LNCAP (cell line): ENCODE measurements at regions not wholly inside any gene's neighbourhood (a gene's known extent, or its start where the extent isn't known, plus 50 kb on each side); places are given as distances from the start of the nearest gene placed in this dataset.

Experiments
- TF ChIP-seq, protein P1 (sequence below): fragments of 450-650 bp; IDR thresholded peaks from 2 replicates; pipeline ENCODE4 v1.5.1; 2017; ENCODE audit warnings: mild to moderate bottlenecking

DNA sequence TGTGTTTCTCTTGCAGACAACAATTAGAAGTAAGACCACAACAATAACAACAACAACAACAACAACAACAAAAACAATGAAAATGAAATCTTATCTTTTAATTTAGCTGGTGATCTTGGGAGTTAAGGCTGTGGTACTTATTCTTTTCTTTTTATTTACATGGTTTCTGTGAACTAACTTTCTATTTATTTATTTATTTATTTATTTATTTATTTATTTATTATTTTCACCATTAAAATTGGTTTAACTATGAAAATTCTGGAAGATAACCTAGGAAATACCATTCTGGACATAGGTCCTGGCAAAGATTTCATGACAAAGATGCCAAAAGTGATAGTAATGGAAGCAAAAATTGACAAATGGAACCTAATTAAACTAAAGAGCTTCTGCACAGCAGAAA is 102.5 kb upstream of the PNPT1 start:
- TF ChIP-seq, protein P1, sequence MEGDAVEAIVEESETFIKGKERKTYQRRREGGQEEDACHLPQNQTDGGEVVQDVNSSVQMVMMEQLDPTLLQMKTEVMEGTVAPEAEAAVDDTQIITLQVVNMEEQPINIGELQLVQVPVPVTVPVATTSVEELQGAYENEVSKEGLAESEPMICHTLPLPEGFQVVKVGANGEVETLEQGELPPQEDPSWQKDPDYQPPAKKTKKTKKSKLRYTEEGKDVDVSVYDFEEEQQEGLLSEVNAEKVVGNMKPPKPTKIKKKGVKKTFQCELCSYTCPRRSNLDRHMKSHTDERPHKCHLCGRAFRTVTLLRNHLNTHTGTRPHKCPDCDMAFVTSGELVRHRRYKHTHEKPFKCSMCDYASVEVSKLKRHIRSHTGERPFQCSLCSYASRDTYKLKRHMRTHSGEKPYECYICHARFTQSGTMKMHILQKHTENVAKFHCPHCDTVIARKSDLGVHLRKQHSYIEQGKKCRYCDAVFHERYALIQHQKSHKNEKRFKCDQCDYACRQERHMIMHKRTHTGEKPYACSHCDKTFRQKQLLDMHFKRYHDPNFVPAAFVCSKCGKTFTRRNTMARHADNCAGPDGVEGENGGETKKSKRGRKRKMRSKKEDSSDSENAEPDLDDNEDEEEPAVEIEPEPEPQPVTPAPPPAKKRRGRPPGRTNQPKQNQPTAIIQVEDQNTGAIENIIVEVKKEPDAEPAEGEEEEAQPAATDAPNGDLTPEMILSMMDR: no peak

DNA sequence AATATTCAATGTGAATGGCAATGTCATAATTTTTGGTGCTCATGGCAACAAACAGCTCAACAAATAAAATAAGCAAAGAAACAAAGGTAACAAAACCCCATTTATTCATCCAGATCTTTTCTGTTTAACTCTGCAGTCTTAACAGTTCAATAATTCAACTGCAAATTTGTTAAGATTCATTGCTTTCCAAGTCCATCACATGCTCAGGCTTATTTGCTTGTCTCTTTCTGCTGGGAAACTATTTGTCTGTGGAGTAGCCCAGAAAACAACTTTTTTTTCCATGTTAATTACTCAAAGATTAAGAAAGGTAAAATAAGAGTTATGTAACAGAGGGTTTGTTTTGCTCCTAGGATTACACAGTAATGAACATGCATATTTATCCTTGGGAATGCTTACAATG is 92.6 kb upstream of the PNPT1 start:
- TF ChIP-seq, protein P1: no peak

DNA sequence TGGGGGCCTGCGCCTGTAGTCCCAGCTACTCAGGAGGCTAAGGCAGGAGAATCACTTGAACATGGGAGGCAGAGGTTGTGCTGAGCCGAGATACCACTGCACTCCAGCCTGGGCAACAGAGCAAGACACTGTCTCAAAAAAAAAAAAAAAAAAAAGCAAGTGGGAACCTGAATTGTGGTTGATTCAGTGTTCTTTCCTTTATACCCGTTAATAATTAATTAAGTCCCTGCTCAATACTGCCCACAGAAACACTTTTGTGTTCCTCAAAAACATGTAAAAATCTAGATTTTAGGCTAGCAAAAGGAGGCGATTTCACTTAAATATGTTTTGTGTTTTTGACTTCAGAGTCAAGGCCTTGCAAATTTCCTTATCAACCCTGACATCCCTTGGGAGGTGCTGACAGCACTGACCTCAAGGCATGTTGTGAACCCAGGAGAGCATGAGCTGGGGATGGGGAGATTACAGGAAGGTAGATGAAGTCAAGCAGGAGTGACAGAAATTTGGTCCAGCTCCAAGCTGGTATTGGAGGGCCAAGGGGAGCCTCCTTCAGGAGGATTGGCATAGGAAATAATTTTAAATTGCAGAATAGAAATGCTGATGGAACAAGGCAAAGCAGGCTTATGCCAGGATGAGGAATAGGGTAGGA is 89.0 kb upstream of the PNPT1 start:
- TF ChIP-seq, protein P1: no peak

DNA sequence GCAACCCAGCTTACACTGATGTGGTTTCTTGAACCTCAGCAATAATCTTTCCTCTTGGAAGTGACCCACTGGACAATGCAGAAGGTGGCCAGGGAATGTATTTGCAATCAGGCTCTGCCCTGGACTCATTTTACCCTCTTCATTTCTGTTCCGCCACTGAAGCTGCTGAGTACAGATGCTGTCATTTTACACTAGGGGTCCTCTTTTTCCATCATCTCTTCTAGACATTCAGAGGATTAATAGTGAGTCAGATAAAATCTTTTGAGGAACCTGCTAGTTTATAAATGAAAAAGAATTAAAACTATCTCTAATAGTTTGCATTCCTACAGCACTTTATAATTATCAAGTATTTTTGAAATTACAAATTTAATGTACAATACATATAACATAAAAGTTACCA is 87.9 kb upstream of the PNPT1 start:
- TF ChIP-seq, protein P1: no peak

DNA sequence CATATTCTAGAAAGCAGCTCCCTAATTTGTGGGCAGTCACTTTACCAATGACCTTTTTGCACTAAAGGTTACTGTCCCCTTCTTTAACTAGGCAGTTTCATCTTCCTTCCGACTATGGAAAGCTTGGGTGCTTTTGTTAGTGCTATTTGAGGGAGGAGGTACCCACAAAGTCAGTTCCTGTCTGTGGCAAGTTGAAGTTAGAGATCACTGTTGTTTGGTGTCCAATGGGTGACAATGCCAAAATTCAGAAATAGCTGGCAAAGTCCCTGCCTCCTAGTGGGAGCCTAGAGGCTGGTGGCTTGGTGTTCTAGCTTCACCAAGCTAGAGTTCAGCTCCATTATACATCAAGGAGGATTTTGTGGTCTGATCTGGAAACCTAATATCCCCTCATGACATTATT is 87.1 kb upstream of the PNPT1 start:
- TF ChIP-seq, protein P1: no peak

DNA sequence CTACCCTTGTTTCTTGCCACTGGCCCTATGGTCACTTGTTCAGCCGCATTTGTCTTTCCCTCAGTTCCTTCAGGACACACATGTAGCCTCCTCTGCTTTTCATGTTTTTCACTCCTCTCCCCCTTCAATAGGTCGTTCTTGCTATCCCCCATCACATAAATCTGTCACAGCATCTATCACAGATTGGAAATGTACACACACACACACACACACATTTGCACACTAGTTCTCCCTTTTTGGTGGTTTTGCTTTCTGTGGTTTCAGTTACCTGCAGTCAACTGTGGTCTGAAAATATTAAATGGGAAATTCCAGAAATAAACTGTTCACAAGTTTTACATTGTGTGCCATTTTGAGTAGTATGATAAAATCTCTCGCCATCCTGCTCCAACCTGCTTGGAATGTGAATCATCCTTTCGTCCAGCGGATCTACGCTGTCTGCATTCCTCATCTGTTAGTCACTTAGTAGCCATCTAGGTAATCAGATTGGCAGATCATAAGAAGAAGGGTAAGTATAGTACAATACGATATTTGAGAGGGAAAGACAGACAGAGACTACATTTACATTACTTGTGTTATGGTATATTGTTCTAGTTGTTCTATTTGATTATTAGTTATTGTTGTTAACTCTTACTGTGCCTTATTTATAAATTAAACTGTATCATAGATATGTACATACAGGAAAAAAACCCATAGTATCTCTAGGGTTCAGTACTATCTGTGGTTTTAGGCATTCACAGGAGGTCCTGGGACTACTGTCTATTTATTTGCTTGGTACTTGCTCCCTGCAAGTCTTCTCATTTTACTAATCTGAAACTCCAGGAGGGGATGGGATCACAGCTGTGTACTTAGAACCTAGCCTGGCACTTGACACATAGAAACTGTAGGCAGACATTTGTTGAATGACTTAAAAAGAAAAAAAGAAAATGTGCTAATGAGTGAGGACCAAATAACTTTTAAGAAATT is 86.1 kb upstream of the PNPT1 start:
- TF ChIP-seq, protein P1: no peak

DNA sequence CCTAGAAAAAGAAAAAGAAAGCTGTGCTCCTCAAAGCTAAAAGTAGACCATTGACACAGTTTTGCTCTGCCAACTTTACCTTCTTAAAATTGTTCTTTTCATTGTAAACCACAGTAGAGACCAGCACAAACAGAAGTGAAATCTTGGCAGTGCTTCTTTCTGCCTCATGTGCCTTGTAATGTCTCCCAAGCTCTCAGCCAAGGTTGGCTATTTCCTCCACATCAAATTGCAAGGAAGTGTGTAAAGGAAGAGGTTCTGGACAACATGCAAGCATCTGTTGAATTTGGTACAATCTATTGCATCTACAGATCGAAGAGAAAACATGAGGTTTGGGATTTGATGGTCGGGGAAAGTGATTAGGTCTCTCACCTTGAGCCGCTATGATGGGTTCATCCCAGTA is 83.3 kb upstream of the PNPT1 start:
- TF ChIP-seq, protein P1: no peak
